ENCODE measurements at regions not wholly inside any gene's neighbourhood (a gene's known extent, or its start where the extent isn't known, plus 50 kb on each side); places are given as distances from the start of the nearest gene placed in this dataset.

- in situ Hi-C loops (cut with MboI), result no loop called here
- H3K27me3 ChIP-seq (replicated peaks in 1 of 2; ENCODE audit: control insufficient read depth in 2 of 2, insufficient read depth in 2 of 2, low read length in 1 of 2), result no peaks in the 10 kb centered on the region
- H3K36me3 ChIP-seq (ENCODE audit: control insufficient read depth in 2 of 2, insufficient read depth in 2 of 2, low read length in 1 of 2), result no peaks in the 10 kb centered on the region
- 33% methylated on average over 2 of the region's 2 CpGs for WGBS (ENCODE audit: insufficient coverage, insufficient replicate concordance, low lambda C conversion rate, missing lambda C conversion rate)
- POLR2A ChIA-PET, result interaction anchor here (0.6 to 0.7 kb wide), 3 partner anchors 12 to 86 kb away, joined by 4 to 6 read pairs (median 4); no protein-coding TSS in a partner anchor
- TF ChIP-seq GABPA (IDR thresholded peaks at IDR 0.05; ENCODE audit: low read depth) (no peak), ZNF687 (IDR thresholded peaks at IDR 0.05) (no peak), ZBTB11 (CRISPR knock-in tag; IDR thresholded peaks at IDR 0.05) (no peak), TCF7 (IDR thresholded peaks at IDR 0.05; ENCODE audit: borderline replicate concordance) (no peak)
- DNase-seq (ENCODE audit: low read depth, low spot score) (no peak), FAIRE-seq (no peak), ATAC-seq (no peak)
- H3K9ac ChIP-seq (ENCODE audit: control insufficient read depth, insufficient read depth, low read length), result no peak overlapping the region
- H3K4me1 ChIP-seq (ENCODE audit: control insufficient read depth, insufficient read depth, low read length), result no peaks in the 10 kb centered on the region
- H3K27ac ChIP-seq (ENCODE audit: control insufficient read depth, insufficient read depth), result no peak overlapping the region
- H4K20me1 ChIP-seq (ENCODE audit: control insufficient read depth, insufficient read depth), result no peaks in the 10 kb centered on the region
- no peak overlapping the region for H2AFZ ChIP-seq (ENCODE audit: control insufficient read depth, low read depth, low read length)
- BruUV-seq (replicated peaks), result no TSS peak
- no peak overlapping the region for H3K4me2 ChIP-seq (ENCODE audit: control insufficient read depth, insufficient read depth)
- H3K79me2 ChIP-seq (ENCODE audit: control insufficient read depth, insufficient read depth, low read length), result no peaks in the 10 kb centered on the region
- intact Hi-C loops (cut with micrococcal nuclease; ENCODE audit: unreplicated experiment), result no loop called here
- CTCF ChIA-PET, result no interaction called here
- no peaks in the 10 kb centered on the region for H3K9me3 ChIP-seq (replicated peaks; ENCODE audit: control insufficient read depth, insufficient read depth, low read length)
- RAD21 ChIA-PET (ENCODE audit: unreplicated experiment), result no interaction called here
- no peak overlapping the region for H3K4me3 ChIP-seq
- SMC1A ChIA-PET (ENCODE audit: uncharacterized antibody, unreplicated experiment), result no interaction called here
Measured at GRCh38 chr4:45188501-45188900, 462.1 kb upstream of the GNPDA2 start.

All from GM12878 (cell line).